ENCODE measurements at regions not wholly inside any gene's neighbourhood (a gene's known extent, or its start where the extent isn't known, plus 50 kb on each side); places are given as distances from the start of the nearest gene placed in this dataset.

DNA sequence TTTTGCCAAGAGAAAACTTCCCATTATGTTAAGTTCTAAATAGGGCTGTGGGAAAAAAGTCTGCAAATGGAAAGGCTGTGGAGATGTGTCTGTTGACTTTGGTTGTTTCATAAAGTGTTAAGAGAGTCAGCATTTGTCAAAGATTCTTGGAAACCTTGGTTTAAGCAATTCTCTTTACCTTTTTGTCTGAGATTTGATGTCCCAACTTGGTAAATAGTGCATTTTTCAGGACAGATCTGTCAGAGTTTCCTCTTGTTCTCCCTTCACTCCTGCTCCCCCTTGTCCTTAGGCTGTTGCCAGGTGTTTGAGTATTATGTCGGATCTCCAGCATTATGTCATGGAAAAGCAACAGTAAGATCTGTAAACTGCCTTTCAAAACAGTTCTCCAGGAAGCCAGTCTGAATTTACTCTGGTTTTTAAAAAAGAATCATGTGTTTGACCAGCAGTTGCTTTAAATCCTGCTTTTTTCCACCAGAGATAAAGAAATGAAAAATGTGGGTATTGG, 79.1 kb upstream of the ADAMTSL1 start:
- H3K27me3 ChIP-seq (replicated peaks; ENCODE audit: control insufficient read depth, insufficient read depth, low read length) = no peaks in the 10 kb centered on the region
- H3K4me3 ChIP-seq (replicated peaks; ENCODE audit: low read depth, low read length) = no peak overlapping the region
- TF ChIP-seq, protein P1, sequence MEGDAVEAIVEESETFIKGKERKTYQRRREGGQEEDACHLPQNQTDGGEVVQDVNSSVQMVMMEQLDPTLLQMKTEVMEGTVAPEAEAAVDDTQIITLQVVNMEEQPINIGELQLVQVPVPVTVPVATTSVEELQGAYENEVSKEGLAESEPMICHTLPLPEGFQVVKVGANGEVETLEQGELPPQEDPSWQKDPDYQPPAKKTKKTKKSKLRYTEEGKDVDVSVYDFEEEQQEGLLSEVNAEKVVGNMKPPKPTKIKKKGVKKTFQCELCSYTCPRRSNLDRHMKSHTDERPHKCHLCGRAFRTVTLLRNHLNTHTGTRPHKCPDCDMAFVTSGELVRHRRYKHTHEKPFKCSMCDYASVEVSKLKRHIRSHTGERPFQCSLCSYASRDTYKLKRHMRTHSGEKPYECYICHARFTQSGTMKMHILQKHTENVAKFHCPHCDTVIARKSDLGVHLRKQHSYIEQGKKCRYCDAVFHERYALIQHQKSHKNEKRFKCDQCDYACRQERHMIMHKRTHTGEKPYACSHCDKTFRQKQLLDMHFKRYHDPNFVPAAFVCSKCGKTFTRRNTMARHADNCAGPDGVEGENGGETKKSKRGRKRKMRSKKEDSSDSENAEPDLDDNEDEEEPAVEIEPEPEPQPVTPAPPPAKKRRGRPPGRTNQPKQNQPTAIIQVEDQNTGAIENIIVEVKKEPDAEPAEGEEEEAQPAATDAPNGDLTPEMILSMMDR (IDR thresholded peaks at IDR 0.05; ENCODE audit: insufficient read depth, low read length, poor library complexity, severe bottlenecking) = no peak
- no peak for DNase-seq (ENCODE audit: extremely low read depth, insufficient read length)
- no peaks in the 10 kb centered on the region for H3K36me3 ChIP-seq (ENCODE audit: control insufficient read depth, insufficient read depth, low read length)

DNA sequence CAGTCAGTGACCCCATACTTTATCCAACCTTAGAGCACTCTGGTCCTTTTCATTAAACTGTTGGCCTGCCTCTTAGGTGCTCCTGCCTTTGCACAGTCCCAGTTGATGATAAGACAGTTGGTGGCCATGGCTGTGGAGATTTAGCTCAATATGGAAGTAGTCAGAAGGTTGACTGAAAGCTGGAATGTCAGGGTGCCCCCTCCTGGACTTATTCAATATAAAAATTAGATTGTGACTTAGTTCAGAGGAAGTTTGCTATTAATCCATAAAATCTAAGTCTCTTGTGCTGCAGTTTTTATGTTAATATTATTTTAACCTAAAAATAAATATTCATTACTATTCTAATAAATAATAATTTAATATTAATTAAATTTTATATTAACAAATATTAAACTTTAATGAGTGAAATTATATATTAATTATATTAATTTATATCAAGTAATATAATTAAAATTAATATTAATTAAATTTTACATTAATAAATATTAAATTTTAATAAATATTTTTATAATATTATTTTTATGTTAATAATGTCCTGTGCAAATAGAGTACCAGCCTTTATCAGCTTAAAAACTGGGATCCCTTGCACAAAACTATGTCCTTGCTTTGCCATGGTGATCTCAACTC, 77.7 kb upstream of the ADAMTSL1 start:
- TF ChIP-seq, protein P1 (IDR thresholded peaks at IDR 0.05; ENCODE audit: insufficient read depth, low read length, poor library complexity, severe bottlenecking) = no peak
- Histone ChIP-seq H3K4me3 (replicated peaks; ENCODE audit: low read depth, low read length) (no peak overlapping the region), H3K27me3 (replicated peaks; ENCODE audit: control insufficient read depth, insufficient read depth, low read length) (no peaks in the 10 kb centered on the region), H3K36me3 (ENCODE audit: control insufficient read depth, insufficient read depth, low read length) (no peaks in the 10 kb centered on the region)
- DNase-seq (ENCODE audit: extremely low read depth, insufficient read length) = no peak

DNA sequence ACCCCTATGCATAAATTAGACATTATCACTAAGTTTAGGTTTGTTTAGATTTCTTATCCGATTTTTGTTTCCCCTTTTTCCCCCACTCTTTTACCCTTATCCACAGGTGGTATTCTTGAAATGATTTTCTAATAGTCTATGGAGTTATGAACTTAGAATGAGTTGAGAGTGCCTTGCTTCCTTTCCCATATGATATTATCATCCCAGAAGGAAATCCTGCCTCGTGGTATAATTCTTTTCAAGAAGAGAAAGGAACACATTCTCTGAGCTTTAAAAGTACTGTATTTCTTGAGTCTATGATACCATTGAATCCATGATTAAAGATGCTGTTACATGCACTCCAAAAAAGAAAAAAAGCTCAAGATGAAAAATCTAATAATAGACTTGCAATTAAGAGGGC, 76.9 kb upstream of the ADAMTSL1 start:
- Histone ChIP-seq H3K4me3 (replicated peaks; ENCODE audit: low read depth, low read length) (no peak overlapping the region), H3K27me3 (replicated peaks; ENCODE audit: control insufficient read depth, insufficient read depth, low read length) (no peaks in the 10 kb centered on the region), H3K36me3 (ENCODE audit: control insufficient read depth, insufficient read depth, low read length) (no peaks in the 10 kb centered on the region)
- TF ChIP-seq, protein P1 (IDR thresholded peaks at IDR 0.05; ENCODE audit: insufficient read depth, low read length, poor library complexity, severe bottlenecking) = no peak
- no peak for DNase-seq (ENCODE audit: extremely low read depth, insufficient read length)

DNA sequence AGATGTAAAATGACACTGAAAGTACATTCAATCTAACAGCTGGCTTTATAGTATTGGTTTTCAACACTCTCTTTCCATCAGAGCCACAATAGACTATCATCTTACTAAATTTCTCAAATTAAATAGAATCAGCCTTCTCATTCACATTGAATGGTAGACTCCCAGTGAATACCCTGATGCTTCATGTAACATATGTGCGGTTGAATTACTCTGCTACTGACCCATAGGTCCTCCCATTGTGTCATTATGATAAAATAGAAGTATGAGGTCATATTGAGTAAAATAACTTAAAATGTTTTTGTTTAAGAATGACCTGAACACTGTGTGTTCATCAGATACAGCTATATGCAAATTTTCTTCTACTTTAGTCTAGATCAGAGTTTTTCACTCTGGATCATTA, 75.9 kb upstream of the ADAMTSL1 start:
- Histone ChIP-seq H3K27me3 (replicated peaks; ENCODE audit: control insufficient read depth, insufficient read depth, low read length) (no peaks in the 10 kb centered on the region), H3K36me3 (ENCODE audit: control insufficient read depth, insufficient read depth, low read length) (no peaks in the 10 kb centered on the region), H3K4me3 (replicated peaks; ENCODE audit: low read depth, low read length) (no peak overlapping the region)
- DNase-seq (ENCODE audit: extremely low read depth, insufficient read length) = no peak
- TF ChIP-seq, protein P1 (IDR thresholded peaks at IDR 0.05; ENCODE audit: insufficient read depth, low read length, poor library complexity, severe bottlenecking) = no peak

DNA sequence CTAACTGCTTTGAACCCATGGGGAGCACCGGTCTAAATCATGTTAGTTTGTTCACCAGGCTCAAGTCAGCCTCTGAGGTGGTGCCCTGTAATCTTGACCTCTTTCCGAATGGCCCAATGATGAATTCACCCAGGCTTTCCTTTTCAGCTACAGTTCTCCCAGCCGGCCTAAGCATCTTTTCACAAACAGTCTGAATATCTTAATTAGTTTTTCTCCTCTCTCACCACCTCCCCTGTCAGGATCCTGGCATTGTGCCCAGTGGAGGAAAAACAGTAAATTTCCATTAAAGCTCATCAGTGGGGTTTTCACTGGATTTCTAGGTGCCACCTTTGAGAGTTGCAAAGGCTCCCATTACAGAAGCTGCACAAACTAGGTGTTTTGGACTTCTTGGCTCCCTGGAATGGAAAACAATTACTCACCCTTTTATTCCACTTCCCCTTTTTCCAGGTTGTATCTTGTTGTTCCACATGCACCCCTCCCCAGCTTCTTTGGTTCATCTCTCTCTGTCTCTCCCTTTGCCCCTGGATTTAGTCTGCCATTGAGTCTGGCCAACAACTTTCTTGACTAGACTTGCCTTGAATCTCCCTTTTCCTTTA, 69.4 kb upstream of the ADAMTSL1 start:
- Histone ChIP-seq H3K36me3 (ENCODE audit: control insufficient read depth, insufficient read depth, low read length) (no peaks in the 10 kb centered on the region), H3K4me3 (replicated peaks; ENCODE audit: low read depth, low read length) (no peak overlapping the region), H3K27me3 (replicated peaks; ENCODE audit: control insufficient read depth, insufficient read depth, low read length) (no peaks in the 10 kb centered on the region; the same call in 1 of the 2 replicates)
- DNase-seq (ENCODE audit: extremely low read depth, insufficient read length) = no peak
- TF ChIP-seq, protein P1 (IDR thresholded peaks at IDR 0.05; ENCODE audit: insufficient read depth, low read length, poor library complexity, severe bottlenecking) = no peak

Measured in GM06990 (cell line).